OCI-LY1 (cell line): ENCODE measurements at regions not wholly inside any gene's neighbourhood (a gene's known extent, or its start where the extent isn't known, plus 50 kb on each side); places are given as distances from the start of the nearest gene placed in this dataset.

ENCODE experiments used
- H2AFZ ChIP-seq: fragments of 200-600 bp; sonication (generic), shearing (Covaris generic); 2 replicates; pipeline ENCODE4 v1.6.0; 2014; ENCODE audit warnings: antibody characterized with exemption, mild to moderate bottlenecking, low read length
- H3F3A ChIP-seq: fragments of 200-600 bp; sonication (generic), shearing (Covaris generic); 2 replicates; pipeline ENCODE4 v1.6.0; 2014; ENCODE audit warnings: mild to moderate bottlenecking, antibody characterized with exemption, low read length, moderate library complexity; ENCODE audit not compliant: insufficient read depth
- H3K27ac ChIP-seq: fragments of 200-600 bp; sonication (generic); 2 replicates; pipeline ENCODE4 v1.5.1; 2014; ENCODE audit warnings: low read length, mixed run types, mild to moderate bottlenecking, low read depth; ENCODE audit not compliant: poor library complexity, severe bottlenecking
- H3K27me3 ChIP-seq: fragments of 200-600 bp; sonication (generic); 2 replicates; pipeline ENCODE4 v1.6.0; 2014; ENCODE audit warnings: antibody characterized with exemption, mild to moderate bottlenecking, low read length, moderate library complexity; ENCODE audit not compliant: insufficient read depth
- H3K36me3 ChIP-seq: fragments of 200-600 bp; sonication (generic); 2 replicates; pipeline ENCODE4 v1.6.1; 2014; ENCODE audit warnings: mild to moderate bottlenecking, antibody characterized with exemption, low read length, moderate library complexity, mixed read lengths; ENCODE audit not compliant: insufficient read depth
- H3K4me1 ChIP-seq: fragments of 200-600 bp; sonication (generic); 2 replicates; pipeline ENCODE4 v1.5.1; 2014; ENCODE audit warnings: mild to moderate bottlenecking, low read length, moderate library complexity; ENCODE audit not compliant: insufficient read depth, severe bottlenecking
- H3K4me2 ChIP-seq: fragments of 200-600 bp; sonication (generic), shearing (Covaris generic); 2 replicates; pipeline ENCODE4 v1.6.1; 2014; ENCODE audit warnings: low read length
- H3K4me3 ChIP-seq: fragments of 200-600 bp; sonication (generic); 2 replicates; pipeline ENCODE4 v1.5.1; 2014; ENCODE audit warnings: low read length, low read depth, mild to moderate bottlenecking, mixed read lengths; ENCODE audit not compliant: poor library complexity, severe bottlenecking
- H3K79me2 ChIP-seq: fragments of 200-600 bp; shearing (Covaris generic); 2 replicates; pipeline ENCODE4 v1.6.1; 2016; ENCODE audit warnings: mixed run types, low read length, mixed read lengths; ENCODE audit not compliant: insufficient read depth
- H3K9ac ChIP-seq: fragments of 200-600 bp; sonication (generic), shearing (Covaris generic); 2 replicates; pipeline ENCODE4 v1.6.1; 2014; ENCODE audit warnings: mild to moderate bottlenecking, low read length, mixed read lengths
- H3K9me2 ChIP-seq: fragments of 200-600 bp; sonication (generic), shearing (Covaris generic); 2 replicates; pipeline ENCODE4 v1.6.1; 2014; ENCODE audit warnings: low read depth, mild to moderate bottlenecking, low read length, mixed read lengths
- H3K9me3 ChIP-seq: fragments of 200-600 bp; shearing (Covaris generic); 2 replicates; pipeline ENCODE4 v1.6.1; 2014; ENCODE audit warnings: low read length, mixed read lengths
- H4K20me1 ChIP-seq: fragments of 200-600 bp; sonication (generic), shearing (Covaris generic); 2 replicates; pipeline ENCODE4 v1.6.0; 2016; ENCODE audit warnings: mild to moderate bottlenecking, low read length; ENCODE audit not compliant: insufficient read depth
- CTCF ChIP-seq: fragments of 200-600 bp; sonication (generic), shearing (Covaris generic); IDR thresholded peaks from 2 replicates; pipeline ENCODE4 v1.5.1; 2017; ENCODE audit warnings: mild to moderate bottlenecking, antibody characterized with exemption, low read length, moderate library complexity, mixed read lengths
- EZH2 ChIP-seq: fragments of 200-600 bp; sonication (generic), shearing (Covaris generic); IDR thresholded peaks from 2 replicates; pipeline ENCODE4 v1.8.0; 2017; ENCODE audit warnings: borderline replicate concordance, mixed run types, mild to moderate bottlenecking, antibody characterized with exemption, low read length, moderate library complexity, mixed read lengths

DNA sequence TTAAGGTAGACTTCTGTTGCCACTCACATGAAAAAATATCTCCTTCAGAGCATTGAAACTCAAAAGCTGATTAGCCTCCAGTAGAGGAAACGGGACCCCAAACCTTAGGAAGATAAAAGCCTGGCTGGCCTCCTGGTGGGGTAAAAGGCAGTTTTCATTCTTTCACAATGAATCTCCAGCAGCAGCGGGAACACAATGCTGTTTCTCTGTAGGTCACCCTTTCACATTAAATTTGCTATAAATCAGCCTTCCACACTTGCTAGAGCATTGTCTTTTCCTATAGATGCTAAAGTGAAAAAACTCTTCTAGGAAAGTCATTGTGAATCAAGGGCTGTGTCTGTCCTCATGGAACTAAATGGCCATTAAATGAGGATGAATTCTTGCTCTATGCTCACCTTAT lies 207.3 kb upstream of the MAGEB2 start:
- Histone ChIP-seq H3K27ac (no peak overlapping the region), H2AFZ (no peak overlapping the region), H3K9me3 (no peaks in the 10 kb centered on the region), H3K27me3 (no peaks in the 10 kb centered on the region), H4K20me1 (no peaks in the 10 kb centered on the region), H3K79me2 (no peaks in the 10 kb centered on the region), H3K4me3 (no peak overlapping the region), H3K9me2 (no peaks in the 10 kb centered on the region), H3K36me3 (no peaks in the 10 kb centered on the region), H3K4me2 (no peak overlapping the region), H3F3A (no peaks in the 10 kb centered on the region), H3K4me1 (no peaks in the 10 kb centered on the region), H3K9ac (no peak overlapping the region)
- TF ChIP-seq CTCF (no peak), EZH2 (no peak)

- no peak overlapping the region for H3K4me3 ChIP-seq
- no peaks in the 10 kb centered on the region for H3K27me3 ChIP-seq
- no peaks in the 10 kb centered on the region for H3K9me2 ChIP-seq
- no peaks in the 10 kb centered on the region for H3K9me3 ChIP-seq
- H2AFZ ChIP-seq: no peak overlapping the region
- H4K20me1 ChIP-seq: no peaks in the 10 kb centered on the region
- H3K79me2 ChIP-seq: no peaks in the 10 kb centered on the region
- no peak overlapping the region for H3K4me2 ChIP-seq
- no peak for TF ChIP-seq CTCF
- H3K36me3 ChIP-seq: no peaks in the 10 kb centered on the region
- H3K27ac ChIP-seq: no peak overlapping the region
- H3K4me1 ChIP-seq: no peaks in the 10 kb centered on the region
- no peaks in the 10 kb centered on the region for H3F3A ChIP-seq
- no peak overlapping the region for H3K9ac ChIP-seq
Observed at GRCh38 chrX:30010471-30010870, 204.9 kb upstream of the MAGEB2 start.

GRCh38 chrX:30015440-30015839 lies 199.9 kb upstream of the MAGEB2 start:
- H3K9me3 ChIP-seq: no peaks in the 10 kb centered on the region
- H3K4me1 ChIP-seq: no peaks in the 10 kb centered on the region
- no peak overlapping the region for H3K4me3 ChIP-seq
- H2AFZ ChIP-seq: no peak overlapping the region
- H3K27me3 ChIP-seq: no peaks in the 10 kb centered on the region
- H3K9me2 ChIP-seq: no peaks in the 10 kb centered on the region
- no peaks in the 10 kb centered on the region for H4K20me1 ChIP-seq
- TF ChIP-seq EZH2: no peak
- TF ChIP-seq CTCF: no peak
- H3K4me2 ChIP-seq: no peak overlapping the region
- H3K27ac ChIP-seq: no peak overlapping the region
- H3K79me2 ChIP-seq: no peaks in the 10 kb centered on the region
- H3K9ac ChIP-seq: no peak overlapping the region
- no peaks in the 10 kb centered on the region for H3F3A ChIP-seq
- no peaks in the 10 kb centered on the region for H3K36me3 ChIP-seq
